Adrenal gland (tissue), 9 donors: ENCODE measurements at regions not wholly inside any gene's neighbourhood (a gene's known extent, or its start where the extent isn't known, plus 50 kb on each side); places are given as distances from the start of the nearest gene placed in this dataset.

Experiments
- DNase-seq, 7 donors: peaks; one replicate each; pipeline ENCODE4 v3.0.0-alpha.2; 2019 to 2020
- H3K27ac ChIP-seq, 5 donors: fragments of 200-600 bp; sonication (generic) in 4 of 5; 1 replicate in 3 of 5; 2 replicates in 2 of 5; pipeline versions ENCODE4 v1.5.1 to v1.8.0; 2016 to 2020; ENCODE audit warnings: mild to moderate bottlenecking in 1 of 5
- H3K27me3 ChIP-seq: fragments of 200-600 bp; 2 replicates; pipeline ENCODE4 v1.8.0; 2021
- H3K36me3 ChIP-seq, 2 donors: fragments of 200-600 bp; replicated peaks in 1 of 2; 1 replicate in 1 of 2; 2 replicates in 1 of 2; pipeline versions ENCODE4 v1.5.1 to v1.8.0; 2018 to 2022
- H3K4me1 ChIP-seq, 2 donors: fragments of 200-600 bp; replicated peaks in 1 of 2; 1 replicate in 1 of 2; 2 replicates in 1 of 2; pipeline versions ENCODE4 v1.5.1 to v1.8.0; 2018 to 2021
- H3K4me3 ChIP-seq, 4 donors: fragments of 200-600 bp; sonication (generic) in 3 of 4; one replicate each; pipeline ENCODE4 v1.5.1; 2016 to 2018
- H3K9me3 ChIP-seq, 3 donors: fragments of 200-600 bp; sonication (generic) in 1 of 3; replicated peaks in 1 of 3; 1 replicate in 2 of 3; 2 replicates in 1 of 3; pipeline versions ENCODE4 v1.5.1 to v1.8.0; 2016 to 2021
- POLR2A ChIP-seq, 2 donors: fragments of 450-650 bp; IDR thresholded peaks; one replicate each; pipeline ENCODE4 v1.6.1; 2017; ENCODE audit warnings: antibody characterized with exemption in 2 of 2, mild to moderate bottlenecking in 2 of 2, moderate library complexity in 1 of 2
- WGBS, 4 donors: extraction: QIAGEN DNeasy Blood & Tissue Kit in 2 of 4; methylation state at CpG; one replicate each; pipeline versions ENCODE4 v1.1.5 to v1.1.7; 2013 to 2017; 5-methylcytosine and 5-hydroxymethylcytosine counted together
- intact Hi-C, 2 donors: fragments of 100-400 bp; cut with DNase I; formaldehyde crosslinking; loops; one replicate each; pipeline versions ENCODE4 v1.14.1 to v1.15.0; 2022 to 2023
- TF ChIP-seq, protein P1 (sequence below), 6 experiments: fragments of 450-650 bp in 4 of 6; fragments of 200-600 bp in 2 of 6; sonication (generic) in 1 of 6; IDR thresholded peaks; 1 replicate in 5 of 6; 2 replicates in 1 of 6; pipeline versions ENCODE4 v1.5.1 to v1.8.0; 2016 to 2021; ENCODE audit warnings: antibody characterized with exemption in 6 of 6, mild to moderate bottlenecking in 2 of 6, moderate library complexity in 1 of 6
- donor health status: healthy with polysubstance abuse.
- donor health status: Bipolar disorder and iron deficiency.
- donor health status: DM: yes; HTN: yes; CAD: no.
- donor health status: DM: no; HTN: no; CAD: no.
- donor health status: DM: no; HTN: no; CAD: no.

DNA sequence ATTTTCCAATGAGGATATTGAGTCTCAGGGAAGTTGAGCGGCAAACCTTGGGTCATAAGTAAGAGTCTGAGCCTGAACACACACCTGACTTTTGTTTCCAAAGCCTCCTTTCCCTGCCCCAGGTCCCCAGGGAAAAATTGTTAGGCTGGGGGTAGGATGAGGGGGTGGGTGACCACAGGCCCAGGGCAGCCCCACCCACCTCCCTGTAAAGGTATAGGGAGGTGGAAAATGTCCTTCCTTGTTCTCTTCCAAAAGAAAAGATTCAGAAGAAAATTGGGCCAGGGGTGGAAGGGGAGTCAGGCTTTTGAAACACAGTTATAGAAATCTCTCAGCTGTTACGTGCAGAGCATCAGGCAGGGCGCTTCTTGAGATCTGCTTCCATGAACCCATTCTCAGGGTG lies 129.7 kb upstream of the NGF start:
- 92 to 100% (median 96%) methylated on average over 3 of the region's 3 CpGs for WGBS, 4 donors
- TF ChIP-seq, protein P1, sequence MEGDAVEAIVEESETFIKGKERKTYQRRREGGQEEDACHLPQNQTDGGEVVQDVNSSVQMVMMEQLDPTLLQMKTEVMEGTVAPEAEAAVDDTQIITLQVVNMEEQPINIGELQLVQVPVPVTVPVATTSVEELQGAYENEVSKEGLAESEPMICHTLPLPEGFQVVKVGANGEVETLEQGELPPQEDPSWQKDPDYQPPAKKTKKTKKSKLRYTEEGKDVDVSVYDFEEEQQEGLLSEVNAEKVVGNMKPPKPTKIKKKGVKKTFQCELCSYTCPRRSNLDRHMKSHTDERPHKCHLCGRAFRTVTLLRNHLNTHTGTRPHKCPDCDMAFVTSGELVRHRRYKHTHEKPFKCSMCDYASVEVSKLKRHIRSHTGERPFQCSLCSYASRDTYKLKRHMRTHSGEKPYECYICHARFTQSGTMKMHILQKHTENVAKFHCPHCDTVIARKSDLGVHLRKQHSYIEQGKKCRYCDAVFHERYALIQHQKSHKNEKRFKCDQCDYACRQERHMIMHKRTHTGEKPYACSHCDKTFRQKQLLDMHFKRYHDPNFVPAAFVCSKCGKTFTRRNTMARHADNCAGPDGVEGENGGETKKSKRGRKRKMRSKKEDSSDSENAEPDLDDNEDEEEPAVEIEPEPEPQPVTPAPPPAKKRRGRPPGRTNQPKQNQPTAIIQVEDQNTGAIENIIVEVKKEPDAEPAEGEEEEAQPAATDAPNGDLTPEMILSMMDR (IDR thresholded peaks at IDR 0.05), result no peak
- TF ChIP-seq POLR2A (IDR thresholded peaks at IDR 0.05), result no peak
- Histone ChIP-seq H3K36me3 (no peaks in the 10 kb centered on the region), H3K27me3 (no peaks in the 10 kb centered on the region), H3K9me3 (no peaks in the 10 kb centered on the region), H3K27ac (no peak overlapping the region), H3K4me1 (peaks cover 0 to 5% of the 10 kb centered on the region in 2 donors), H3K4me3 (no peak overlapping the region)
- no peak for DNase-seq
- intact Hi-C loops, result no loop called here

DNA sequence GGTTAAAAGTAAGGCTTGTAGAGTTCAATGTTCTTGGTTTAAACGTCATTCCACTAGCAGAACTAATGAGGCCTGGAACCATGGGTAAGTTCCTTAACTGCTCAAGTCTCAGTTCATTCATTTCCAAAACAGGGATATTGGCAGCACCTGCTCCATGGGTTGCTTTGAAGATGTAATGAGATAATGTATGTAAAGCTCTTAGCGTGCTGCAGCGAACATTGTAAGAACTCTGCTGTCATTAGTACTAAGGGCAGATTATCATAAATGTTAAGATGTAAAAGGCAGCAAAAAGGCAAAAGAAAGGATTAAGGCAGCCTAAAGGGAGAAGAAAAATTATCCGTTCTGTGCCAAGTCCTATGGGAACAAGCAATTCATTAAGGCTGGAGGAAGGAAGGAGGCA lies 129.1 kb upstream of the NGF start:
- intact Hi-C loops, result no loop called here
- peaks cover 0 to 5% of the 10 kb centered on the region in 2 donors for H3K4me1 ChIP-seq
- WGBS, 4 donors, result 85 to 89% (median 89%) methylated on average over 4 of the region's 4 CpGs
- DNase-seq, result no peak
- H3K36me3 ChIP-seq, result no peaks in the 10 kb centered on the region
- no peaks in the 10 kb centered on the region for H3K27me3 ChIP-seq
- no peak overlapping the region for H3K27ac ChIP-seq
- H3K9me3 ChIP-seq, result no peaks in the 10 kb centered on the region
- H3K4me3 ChIP-seq, result no peak overlapping the region
- TF ChIP-seq, protein P1 (IDR thresholded peaks at IDR 0.05), result no peak
- no peak for TF ChIP-seq POLR2A (IDR thresholded peaks at IDR 0.05)

DNA sequence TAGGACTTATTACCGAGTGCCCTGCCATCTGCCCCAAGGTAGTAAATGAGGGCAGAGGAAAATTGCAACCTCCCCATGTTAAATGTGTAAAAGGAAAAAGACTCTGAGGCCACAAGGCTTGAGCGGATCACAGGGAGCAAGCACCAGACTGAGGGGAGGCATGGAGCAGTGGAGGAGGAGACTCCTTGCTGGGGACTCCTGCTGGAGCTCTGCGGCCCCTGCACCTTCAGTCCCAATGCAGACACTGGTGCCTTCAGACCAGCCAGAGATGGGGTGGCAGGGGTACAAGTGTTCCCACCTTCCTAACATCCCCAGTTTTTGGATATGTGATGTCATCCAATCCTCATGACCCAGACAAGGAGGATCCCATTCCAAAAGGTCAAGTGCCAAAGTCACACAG lies 128.4 kb upstream of the NGF start:
- no peak overlapping the region for H3K27ac ChIP-seq
- intact Hi-C loops, result no loop called here
- DNase-seq, result no peak
- TF ChIP-seq POLR2A (IDR thresholded peaks at IDR 0.05), result no peak
- TF ChIP-seq, protein P1 (IDR thresholded peaks at IDR 0.05), result no peak
- no peaks in the 10 kb centered on the region for H3K36me3 ChIP-seq
- no peak overlapping the region for H3K4me3 ChIP-seq
- WGBS, 4 donors, result 92 to 100% (median 93%) methylated on average over 2 to 3 of the region's 3 CpGs
- H3K4me1 ChIP-seq, result peaks cover 0 to 5% of the 10 kb centered on the region in 2 donors
- no peaks in the 10 kb centered on the region for H3K27me3 ChIP-seq
- no peaks in the 10 kb centered on the region for H3K9me3 ChIP-seq

GRCh38 chr1:115465802-115466363 lies 127.8 kb upstream of the NGF start:
- Histone ChIP-seq H3K27me3 (no peaks in the 10 kb centered on the region), H3K36me3 (no peaks in the 10 kb centered on the region), H3K9me3 (no peaks in the 10 kb centered on the region), H3K4me1 (peaks cover 0 to 5% of the 10 kb centered on the region in 2 donors), H3K27ac (no peak overlapping the region), H3K4me3 (no peak overlapping the region)
- no peak for DNase-seq
- 59 to 75% (median 68%) methylated on average over 4 of the region's 4 CpGs for WGBS, 4 donors
- intact Hi-C loops, result no loop called here
- TF ChIP-seq, protein P1 (IDR thresholded peaks at IDR 0.05), result no peak
- TF ChIP-seq POLR2A (IDR thresholded peaks at IDR 0.05), result no peak
